HG03060 (cell line): ENCODE measurements at regions not wholly inside any gene's neighbourhood (a gene's known extent, or its start where the extent isn't known, plus 50 kb on each side); places are given as distances from the start of the nearest gene placed in this dataset.

Experiments used
- ATAC-seq: cut with Tn5 transposase; IDR thresholded peaks from one replicate; pipeline ENCODE4 v1.9.1; 2021; ENCODE audit warnings: low read depth, moderate number of reproducible peaks; ENCODE audit not compliant: unreplicated experiment

DNA sequence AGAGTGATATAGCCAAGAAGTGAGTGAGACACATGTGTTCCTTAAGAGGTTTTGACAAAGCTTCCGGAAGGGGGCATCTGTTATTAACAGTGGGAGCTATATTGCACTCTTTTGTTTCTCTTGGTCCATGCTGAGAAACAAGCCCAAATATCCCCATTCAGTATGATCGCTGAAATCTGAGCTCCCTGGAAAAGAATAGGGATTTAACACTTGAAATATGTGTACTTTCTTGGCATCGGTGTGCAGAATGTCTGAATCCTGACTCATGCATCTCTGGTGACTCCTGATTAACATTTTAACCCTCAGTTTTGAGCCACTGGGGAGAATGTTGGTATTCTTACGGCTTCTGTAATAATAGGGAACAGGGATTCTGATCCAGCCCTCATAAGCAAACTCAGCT is 448.1 kb downstream of the TSN start:
- ATAC-seq: no peak

DNA sequence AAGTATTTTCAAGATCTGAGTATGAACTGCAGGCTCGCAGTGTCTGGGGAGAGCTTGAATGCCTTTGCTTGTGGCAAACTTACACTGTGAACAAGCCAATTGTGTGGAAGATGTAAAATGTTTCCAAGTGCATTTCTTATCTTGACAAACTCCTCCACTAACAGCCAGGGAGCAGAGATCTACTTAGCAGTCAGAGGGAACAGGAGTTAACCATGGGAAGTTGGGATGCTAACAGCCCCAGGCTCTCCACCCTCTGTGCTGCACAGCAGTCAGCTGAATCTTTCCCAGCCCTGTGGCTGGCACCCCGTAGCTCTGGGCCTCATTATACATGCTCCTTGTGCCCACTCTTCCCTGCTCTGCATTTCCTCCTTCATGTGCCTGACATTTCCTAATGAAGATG is 450.2 kb downstream of the TSN start:
- no peak for ATAC-seq

DNA sequence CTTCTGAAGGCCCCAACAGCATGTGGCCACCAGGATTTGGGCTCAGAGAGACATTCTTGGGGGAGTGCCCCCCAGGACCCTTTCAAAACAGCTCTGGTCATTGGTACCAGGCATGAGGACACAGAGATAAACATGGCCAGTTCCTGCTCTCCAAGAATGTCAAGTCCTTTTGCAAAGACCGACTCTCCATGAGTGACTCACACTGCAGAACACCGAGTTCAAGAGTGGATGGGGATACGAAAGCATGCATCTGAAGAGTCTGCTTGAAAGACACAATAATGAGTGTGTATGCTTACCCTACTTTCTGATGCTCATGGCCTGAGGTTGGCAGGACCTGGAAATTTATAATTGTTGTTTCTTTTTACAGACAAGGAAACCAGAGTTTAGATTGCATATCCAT is 450.6 kb downstream of the TSN start:
- no peak for ATAC-seq

DNA sequence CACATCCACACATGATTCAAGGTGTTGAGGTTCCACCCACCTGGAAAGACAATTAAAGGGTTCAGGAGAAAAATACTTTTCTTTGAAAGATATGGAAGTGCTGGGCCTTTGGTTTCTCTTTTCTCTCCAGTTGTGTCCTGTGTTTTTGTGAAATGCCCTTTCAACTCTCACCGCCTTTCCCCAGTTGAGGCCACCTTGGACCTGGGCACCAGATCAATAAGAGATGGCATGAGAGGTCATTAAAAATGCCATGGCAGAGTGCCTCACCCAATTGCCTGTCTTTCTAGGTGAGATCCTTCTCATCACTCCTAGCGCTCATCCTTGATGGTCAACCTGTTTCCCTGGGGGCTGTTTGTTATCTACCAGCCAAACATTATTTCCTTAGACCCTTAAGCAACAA is 453.9 kb downstream of the TSN start:
- no peak for ATAC-seq

DNA sequence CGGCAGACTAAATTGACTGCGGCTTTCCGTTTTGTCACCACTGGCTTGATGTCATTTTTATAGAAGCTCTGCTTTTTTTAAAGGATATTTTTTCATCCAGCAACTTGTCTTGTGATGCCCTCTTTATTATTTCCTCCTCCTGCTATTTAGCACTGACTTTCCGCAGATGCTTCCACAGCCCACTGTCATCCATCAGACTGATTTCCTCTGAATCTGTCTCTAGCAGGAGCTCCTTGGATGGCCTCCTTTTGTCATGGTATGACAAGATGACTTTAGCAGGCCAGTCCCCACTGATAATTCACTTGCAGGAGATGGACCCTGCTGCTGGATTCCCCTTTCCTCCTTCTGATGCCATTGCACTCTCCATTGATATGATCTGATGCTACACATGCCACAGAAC is 454.6 kb downstream of the TSN start:
- ATAC-seq: no peak

DNA sequence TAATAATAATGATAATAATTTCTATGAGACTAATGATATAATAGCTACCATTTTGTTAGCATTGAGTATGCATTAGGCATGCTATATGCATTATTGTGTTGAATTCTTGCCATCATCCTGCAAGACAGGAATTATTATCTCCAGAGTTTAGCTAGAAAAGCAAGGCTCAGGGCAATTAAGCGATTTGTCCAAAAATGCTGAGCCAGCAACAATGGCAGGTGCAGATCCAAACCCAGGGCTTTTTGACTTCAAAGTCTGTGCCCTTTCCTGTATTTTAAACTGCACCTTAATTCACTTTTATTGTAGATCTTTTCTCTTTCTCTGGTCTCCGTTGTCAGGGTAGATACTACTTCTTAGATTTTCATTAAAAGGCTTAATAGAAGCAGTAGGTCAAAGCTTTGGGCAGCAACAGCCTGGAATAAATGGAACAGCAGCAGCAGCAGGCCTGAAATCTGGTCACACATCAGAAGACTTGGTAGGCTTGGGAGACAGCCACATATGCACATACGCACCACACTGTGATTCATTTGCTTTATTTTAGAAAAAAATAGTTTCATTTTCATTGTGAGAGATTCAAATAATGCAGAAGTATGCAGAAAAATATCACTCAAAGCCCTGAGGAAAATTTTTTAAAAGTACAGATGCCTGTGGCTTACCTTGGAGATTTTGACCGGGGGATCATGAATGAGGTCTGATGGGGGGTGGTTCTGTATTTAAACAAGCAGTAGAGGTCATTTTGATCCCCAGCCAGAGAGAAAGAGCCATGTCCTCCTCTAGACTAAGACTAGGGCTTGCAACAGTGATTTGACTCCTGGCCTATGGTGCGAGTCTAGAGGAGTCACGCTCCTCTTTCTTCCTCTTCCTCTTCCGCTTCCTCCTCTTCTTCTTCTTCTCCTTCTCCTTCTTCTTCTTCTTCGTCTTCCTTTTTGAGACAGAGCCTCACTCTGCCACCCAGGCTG is 455.7 kb downstream of the TSN start:
- no peak for ATAC-seq

DNA sequence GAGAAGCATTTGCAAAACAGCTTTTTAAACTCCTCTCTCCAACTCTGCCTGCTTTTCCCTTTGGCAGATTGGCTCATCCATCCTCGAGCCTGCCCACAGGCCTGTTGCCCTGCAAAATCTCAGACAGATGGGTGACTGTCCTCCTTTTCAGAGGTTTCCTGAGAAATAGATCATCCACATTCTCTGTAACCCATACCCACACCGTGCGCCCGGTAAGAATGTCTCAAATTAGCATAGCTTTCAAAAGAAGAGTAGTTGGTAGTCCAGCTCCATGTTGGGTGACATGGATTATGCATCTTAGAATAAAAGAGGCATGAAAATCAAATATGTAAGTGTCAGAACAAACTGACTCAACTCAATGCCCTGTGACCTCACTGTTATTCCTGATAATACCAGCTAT is 457.9 kb downstream of the TSN start:
- ATAC-seq: no peak

DNA sequence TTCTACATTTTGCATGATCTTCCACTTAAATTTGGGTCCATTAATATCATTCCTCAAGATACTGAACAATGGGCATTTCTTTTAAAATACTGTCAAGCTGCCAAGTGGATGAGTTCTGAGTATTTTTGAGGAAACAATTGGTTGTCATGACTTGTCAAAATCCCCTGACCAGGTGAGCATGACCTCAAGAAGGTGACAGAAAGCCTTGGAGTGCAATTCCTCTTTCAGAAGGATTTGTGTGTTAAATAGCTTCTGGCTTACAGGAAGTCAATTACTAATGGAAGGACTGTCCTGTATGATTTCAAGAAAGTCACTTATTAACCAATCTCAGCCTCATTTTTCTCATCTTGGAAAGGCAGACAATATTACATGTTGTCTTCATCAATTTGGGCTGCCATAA is 460.6 kb downstream of the TSN start:
- ATAC-seq: no peak

DNA sequence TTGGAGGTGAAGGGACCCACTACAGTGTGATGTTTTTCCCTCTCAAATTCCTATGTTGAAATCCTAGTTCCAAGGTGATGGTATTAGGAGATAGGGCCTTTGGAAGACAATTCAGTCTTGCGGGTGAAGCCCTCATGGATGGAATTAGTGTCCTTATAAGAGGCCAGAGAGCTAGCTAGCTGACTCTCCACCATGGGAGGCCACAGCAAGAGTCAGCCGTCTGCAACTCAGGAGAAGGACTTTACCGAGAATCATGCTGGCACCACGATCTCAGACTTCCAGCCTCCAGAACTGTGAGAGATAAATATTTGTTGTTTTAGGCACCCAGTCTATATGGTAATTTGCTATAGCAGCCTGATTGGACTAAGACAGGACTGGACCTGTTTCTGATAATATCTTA is 461.4 kb downstream of the TSN start:
- no peak for ATAC-seq

DNA sequence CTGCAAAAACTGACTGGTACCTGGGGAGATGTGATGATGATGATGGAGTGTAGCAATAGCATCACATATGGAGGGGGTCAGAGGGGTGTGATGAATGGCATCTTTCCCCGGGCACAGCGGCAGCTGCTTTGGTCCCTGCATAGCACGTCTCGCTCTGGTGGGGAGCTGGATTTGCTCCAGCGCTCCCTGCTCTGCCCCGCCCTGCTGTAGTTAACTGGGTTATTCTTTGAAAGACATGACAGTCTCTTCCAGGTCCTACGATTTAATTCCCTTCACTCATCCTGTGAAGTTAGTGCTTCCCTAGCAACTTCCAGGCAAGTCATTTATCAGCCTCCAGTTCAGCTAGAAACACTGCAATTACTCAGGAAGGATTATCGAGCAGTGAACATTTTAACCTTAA is 463.1 kb downstream of the TSN start:
- no peak for ATAC-seq

DNA sequence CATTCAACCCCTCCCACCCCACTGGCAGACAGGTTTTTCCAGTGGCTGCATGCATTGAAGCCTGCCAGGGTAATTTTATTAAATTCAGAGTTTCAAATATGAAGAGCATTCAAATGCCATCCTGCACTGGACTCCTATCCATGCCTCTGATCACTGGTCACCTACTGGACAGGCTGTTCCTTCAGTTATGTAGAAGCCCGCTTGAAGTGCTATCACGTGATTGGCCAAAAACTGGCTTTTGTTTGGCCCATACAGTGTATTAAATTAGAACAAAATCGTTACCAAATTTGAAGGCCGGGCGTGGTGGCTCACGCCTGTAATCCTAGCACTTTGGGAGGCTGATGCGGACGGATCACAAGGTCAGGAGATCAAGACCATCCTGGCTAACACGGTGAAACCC is 464.1 kb downstream of the TSN start:
- ATAC-seq: no peak

DNA sequence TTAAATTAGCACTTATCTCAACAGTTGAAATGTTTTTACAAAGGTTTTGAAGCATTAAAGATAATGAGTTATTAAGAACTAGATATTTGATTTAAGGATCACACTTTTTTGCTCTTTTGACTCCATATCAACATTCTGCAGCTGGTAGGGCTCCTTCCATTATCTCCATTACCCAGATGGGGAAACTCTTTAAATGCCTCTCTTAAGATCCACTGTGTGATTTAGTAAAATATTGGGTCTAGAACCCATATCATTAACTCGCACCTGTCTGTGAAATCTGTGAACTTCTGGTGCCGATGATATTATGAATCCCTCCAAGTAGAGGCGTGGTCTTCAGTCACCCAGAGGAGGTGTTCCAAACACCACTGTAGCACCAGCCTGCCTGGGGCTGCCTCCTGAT is 466.2 kb downstream of the TSN start:
- no peak for ATAC-seq

DNA sequence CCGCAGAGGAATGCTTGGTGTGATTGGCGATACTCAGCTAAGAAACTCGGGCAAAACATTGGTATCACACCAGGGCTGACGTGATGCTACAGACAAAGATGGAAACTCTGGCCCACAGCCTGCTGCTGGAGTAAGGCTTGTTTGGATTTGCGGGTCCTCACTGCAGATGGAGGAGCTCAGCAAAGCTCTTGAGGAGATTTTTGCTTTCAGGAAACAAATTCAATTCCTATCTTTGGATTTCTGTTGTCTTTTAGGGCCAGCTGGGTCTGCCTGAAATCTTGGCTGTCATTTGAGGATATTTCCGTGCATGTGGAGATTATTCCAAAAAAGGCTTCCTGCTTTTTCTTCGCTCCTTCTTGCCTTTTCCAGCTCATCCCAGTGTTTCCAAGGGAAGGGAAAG is 475.8 kb downstream of the TSN start:
- no peak for ATAC-seq

DNA sequence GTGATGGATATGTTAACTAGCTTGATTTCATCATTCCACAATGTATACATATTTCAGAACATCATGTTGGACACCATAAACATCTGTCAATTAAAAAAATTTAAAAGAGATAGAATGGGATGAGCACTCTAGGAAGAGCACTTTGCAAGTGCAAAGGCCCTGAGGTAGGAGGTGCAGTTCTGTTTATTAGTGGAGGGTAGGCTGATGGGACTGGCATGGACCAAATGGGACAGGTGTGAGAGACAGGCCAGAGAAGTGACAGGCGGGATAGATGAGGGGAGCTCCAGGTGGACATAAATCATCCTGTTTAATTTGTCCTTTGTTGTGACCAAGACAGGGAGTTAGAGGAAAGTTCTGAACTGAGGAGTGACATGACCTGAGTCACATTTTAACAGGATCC is 477.9 kb downstream of the TSN start:
- no peak for ATAC-seq

DNA sequence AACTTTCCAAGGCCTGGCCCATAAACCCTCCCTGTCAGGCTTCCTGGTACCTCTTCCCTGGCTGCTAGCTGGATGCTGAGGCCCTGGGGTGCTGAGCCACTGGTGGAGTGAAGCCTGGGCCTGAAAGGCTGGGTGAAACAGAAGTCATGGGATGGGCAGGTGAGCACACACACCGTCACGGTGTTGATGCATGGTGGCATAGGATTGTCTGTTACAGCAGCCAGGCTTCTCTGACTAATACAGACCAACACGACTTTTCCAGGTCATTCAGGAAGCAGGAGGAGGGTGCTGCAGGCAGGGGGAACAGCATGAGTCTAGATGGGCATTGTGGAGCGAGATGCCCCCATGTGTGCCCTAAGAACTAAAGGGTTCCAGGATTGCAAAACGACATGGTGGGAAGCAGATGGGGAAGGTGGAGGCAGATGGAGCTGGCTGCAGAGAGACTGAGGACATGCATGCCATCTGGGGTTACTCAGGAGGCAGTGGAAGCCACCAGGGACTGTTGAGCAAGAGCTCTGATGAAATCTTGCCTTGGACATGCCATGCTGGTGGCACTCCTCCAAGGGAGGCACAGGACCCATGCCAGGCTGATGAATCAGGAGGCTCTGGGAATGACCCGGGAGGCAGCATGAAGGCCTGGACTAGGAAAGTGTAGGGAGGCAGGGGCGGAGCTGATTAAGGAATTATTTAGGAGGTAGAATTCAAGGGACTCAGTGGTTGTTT is 480.9 kb downstream of the TSN start:
- no peak for ATAC-seq

DNA sequence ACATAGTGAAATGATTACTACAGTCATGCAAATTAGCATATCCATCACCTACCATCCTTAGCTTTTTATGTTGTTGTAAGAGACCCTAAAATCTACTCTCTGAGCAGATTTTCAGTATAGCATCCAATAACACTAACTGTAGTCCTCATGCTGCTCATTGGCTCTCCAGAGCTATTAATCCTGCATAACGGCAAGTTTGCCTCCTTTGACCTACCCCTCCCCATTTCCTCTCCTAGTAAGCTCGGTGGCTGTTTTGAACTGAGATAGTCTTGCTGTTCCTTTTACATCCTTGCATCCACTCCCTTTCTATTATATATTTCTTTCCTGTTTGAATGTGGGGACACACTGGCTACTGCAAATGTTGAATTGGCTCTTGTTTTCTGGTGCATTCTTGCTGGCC is 481.5 kb downstream of the TSN start:
- no peak for ATAC-seq

DNA sequence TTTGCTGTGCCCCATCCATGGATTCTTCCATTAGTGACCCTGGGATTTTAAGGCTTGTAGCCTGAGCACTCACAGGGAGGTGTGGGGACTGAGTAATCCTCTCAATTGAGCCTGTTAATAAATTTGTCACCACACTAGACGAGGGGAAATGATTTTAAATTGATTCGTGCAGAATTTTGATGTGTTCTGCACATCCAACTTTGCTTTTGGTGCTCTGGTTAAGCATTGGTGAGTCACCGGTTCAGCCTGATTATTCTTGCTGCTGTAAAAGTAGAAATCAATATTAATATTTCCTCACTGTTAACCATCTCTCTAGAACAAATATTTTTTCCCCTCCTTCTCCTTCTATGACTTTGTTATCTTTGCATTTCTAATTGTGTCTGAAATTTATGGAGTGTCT is 482.0 kb downstream of the TSN start:
- ATAC-seq: no peak

DNA sequence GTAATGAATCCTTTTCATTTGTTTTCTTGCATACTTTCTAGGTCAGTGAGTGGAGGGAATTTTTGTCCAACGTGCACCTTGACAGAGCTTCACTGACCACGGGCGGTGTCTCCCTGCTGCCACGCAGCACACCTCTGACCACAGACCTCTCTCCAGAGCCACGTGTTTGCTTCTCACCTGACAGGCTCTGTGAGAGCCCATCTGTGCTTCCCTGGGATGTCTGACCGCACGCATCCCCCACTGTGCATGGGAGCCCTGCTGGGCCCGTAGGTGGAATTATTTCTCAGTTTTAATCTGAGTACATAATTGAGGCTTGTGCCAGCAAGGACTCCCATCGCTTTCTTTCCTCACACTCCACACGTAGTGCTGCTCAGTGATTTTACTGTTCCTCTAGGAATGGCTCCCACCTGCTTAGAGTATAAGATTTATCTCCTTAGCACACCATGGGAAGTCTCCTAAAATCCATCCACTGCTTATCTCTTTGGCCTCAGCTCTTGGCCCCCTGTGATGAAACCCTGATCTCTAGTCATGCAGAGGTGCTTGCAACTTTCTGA is 482.6 kb downstream of the TSN start:
- ATAC-seq: no peak

DNA sequence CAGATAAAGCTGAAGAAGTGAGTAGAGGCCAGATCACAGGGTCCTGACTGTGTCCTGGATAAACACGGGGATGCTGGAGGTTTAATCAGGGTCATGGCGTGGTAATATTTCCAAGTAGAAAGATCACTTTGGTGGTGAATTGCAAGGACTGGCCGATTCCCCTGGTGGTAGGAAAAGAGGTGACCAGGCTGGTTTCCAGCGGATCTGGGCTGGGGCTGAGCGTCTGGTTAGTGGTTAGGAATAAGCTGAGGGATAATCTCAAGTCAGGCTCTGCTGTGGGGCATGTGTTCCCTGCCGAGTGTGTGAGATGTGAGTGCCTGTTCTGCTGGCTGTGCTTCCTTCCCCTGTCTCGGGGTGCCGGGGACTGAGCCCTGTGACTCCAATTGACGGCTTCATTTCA is 484.0 kb downstream of the TSN start:
- ATAC-seq: no peak

DNA sequence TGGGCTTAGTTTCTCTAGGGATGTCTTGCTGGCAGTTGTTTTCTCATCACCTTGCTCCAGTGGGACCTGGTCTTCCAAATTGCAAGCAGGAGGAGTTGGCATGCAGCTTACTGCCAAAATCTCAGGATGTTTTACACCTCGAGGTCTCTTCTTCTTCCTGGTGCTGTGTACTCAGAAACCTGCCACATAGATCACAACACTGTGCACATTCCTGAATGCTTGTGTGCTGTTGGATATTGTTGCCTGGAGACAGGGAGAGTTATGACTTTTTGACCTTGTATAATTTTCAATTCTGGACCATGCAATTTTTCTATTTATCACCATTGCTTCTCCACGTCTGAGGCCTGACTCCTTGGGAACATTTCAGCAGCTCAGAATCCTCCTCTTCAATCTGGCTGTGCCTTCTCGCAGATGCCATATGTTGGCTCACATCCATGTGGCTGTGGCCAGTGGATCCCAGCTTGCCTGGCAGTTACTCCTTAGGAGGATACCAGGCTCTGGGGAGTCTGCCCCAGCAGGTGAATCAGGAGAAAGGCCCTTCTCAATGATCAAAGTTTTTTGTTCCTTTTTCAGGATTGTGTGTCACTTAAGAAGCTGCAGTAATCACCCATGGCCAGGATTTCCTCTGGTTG is 489.3 kb downstream of the TSN start:
- ATAC-seq: no peak

DNA sequence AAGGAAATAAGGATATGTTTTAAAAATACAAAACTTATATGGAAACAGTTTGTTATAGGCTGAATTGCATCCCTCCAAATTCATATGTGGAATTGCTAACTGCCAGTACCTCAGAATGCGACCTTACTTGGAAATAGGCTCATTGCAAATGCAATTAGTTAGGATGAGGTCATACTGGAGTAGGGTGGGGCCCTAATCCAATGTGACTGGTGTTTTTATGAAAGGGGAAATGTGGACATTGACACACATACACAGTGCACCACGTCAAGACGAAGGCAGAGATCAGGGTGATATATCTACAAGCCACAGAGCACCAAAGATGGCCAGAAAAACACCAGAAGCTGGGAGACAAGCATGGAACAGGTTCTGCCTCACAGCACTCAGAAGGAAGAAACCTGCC is 494.2 kb downstream of the TSN start:
- ATAC-seq: no peak
